Activated B cell treated with CpG ODN at 0.5 μM for 24 hours (primary cell): ENCODE measurements at regions not wholly inside any gene's neighbourhood (a gene's known extent, or its start where the extent isn't known, plus 50 kb on each side); places are given as distances from the start of the nearest gene placed in this dataset.

ENCODE experiments used
- ATAC-seq: fragments of 200-7000 bp; cut with Tn5 transposase; one replicate; pipeline ENCODE4 v1.10.0; 2021; ENCODE audit warnings: low read depth, mild to moderate bottlenecking, moderate library complexity
- CTCF ChIA-PET: fragments of 350-600 bp; sonication (Branson Sonifier 250); formaldehyde crosslinking; loops from one replicate; lab custom pipeline; 2021; ENCODE audit warnings: antibody characterized with exemption; lab: Charles Lee
- POLR2A ChIA-PET: fragments of 350-600 bp; sonication (Branson Sonifier 250); formaldehyde crosslinking; loops from one replicate; lab custom pipeline; 2021; ENCODE audit warnings: antibody characterized with exemption; lab: Charles Lee
- DNase-seq: peaks from one replicate; pipeline ENCODE4 v3.0.0; 2022
- H3K27ac Mint-ChIP-seq: one replicate; pipeline ENCODE4 v1.8.0; 2020; ENCODE audit warnings: mixed read lengths
- H3K27me3 Mint-ChIP-seq: one replicate; pipeline ENCODE4 v1.8.0; 2021; ENCODE audit warnings: mixed read lengths
- H3K36me3 Mint-ChIP-seq: one replicate; pipeline ENCODE4 v1.8.0; 2021; ENCODE audit warnings: low read depth, mixed read lengths
- H3K4me1 Mint-ChIP-seq: one replicate; pipeline ENCODE4 v1.8.0; 2021; ENCODE audit warnings: mixed read lengths
- H3K4me3 Mint-ChIP-seq: one replicate; pipeline ENCODE4 v1.8.0; 2020; ENCODE audit warnings: mild to moderate bottlenecking, mixed read lengths
- H3K9me3 Mint-ChIP-seq: one replicate; pipeline ENCODE4 v1.8.0; 2020; ENCODE audit warnings: mixed read lengths
- CTCF ChIP-seq: fragments of 200-600 bp; IDR thresholded peaks from one replicate; pipeline ENCODE4 v1.8.0; 2022; ENCODE audit warnings: antibody characterized with exemption, mild to moderate bottlenecking
- intact Hi-C: fragments of 100-400 bp; cut with micrococcal nuclease; formaldehyde crosslinking; loops from one replicate; pipeline ENCODE4 v1.15.1; 2024

GRCh38 chr6:34608321-34609091 is 52.4 kb upstream of the SPDEF start:
- Mint-ChIP-seq H3K4me1 (peaks cover 9% of the 10 kb centered on the region), H3K4me3 (no peak overlapping the region), H3K36me3 (peaks cover 47% of the 10 kb centered on the region), H3K27ac (no peak overlapping the region), H3K27me3 (no peaks in the 10 kb centered on the region), H3K9me3 (no peaks in the 10 kb centered on the region)
- CTCF ChIA-PET, result interaction anchor here (0.7 to 4.4 kb wide), 18 partner anchors 11 to 445 kb away, joined by 3 to 91 read pairs (median 6); partner anchors contain the start of genes BLTP3A and SMIM29
- TF ChIP-seq CTCF, result no peak
- POLR2A ChIA-PET, result interaction anchor here (0.5 to 2.2 kb wide), 2 partner anchors 14 to 360 kb away, joined by 3 to 12 read pairs; partner anchors contain the start of gene SMIM29
- intact Hi-C loops, result loop anchor here (1.0 to 5.0 kb wide), 9 partner anchors 81 to 551 kb away; partner anchors contain the start of genes NUDT3 and SMIM29
- DNase-seq, result no peak
- ATAC-seq, result no peak

DNA sequence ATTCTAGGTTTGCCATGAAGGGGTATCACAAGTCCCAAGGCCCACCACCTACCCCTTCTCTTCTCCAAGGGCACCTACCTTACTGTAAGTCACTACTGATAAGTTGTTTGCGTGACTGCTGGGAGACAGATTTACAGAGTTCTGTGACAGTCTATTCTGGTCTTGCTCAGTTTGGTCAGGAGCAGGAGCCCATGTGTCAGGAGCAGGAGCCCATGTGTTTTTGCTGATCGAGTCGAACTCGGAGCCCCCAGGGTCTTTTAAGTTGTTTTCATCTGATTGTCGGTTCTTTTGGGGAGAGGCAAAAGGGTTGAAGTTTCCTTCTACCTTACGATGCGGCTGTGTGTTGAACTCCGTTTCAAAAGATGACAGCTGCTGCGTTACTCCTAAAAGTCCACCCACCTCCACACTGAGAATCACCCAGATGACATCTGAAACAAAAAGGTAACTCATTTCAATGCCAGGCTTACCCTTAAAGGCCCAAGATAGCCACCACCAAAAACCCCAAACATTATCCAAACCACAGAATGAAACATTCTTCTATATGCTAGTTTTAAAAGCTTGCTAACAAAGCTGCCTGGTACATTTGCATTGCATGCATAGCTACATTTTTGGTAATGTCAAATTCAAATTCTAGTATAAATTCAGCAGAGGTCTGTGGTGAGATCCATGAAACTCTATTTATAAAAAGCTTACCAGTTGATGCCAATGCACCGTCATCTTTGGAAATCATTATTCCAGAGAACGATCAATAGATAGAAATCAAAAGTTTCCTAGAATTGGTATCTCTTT is 50.5 kb upstream of the SPDEF start:
- ChIA-PET POLR2A (no interaction called here), CTCF (interaction anchor here (1.6 kb wide), 1 partner anchor 146 kb away, joined by 4 read pairs; no protein-coding TSS in a partner anchor)
- Mint-ChIP-seq H3K27me3 (no peaks in the 10 kb centered on the region), H3K4me1 (peaks cover 9% of the 10 kb centered on the region), H3K9me3 (no peaks in the 10 kb centered on the region), H3K27ac (no peak overlapping the region), H3K36me3 (peaks cover 53% of the 10 kb centered on the region), H3K4me3 (no peak overlapping the region)
- ATAC-seq (no peak), DNase-seq (no peak)
- no peak for TF ChIP-seq CTCF
- intact Hi-C loops, result loop anchor here (5.0 kb wide), 2 partner anchors 531 to 549 kb away; no protein-coding TSS in a partner anchor
